CD8-positive, alpha-beta memory T cell (primary cell): ENCODE measurements at regions not wholly inside any gene's neighbourhood (a gene's known extent, or its start where the extent isn't known, plus 50 kb on each side); places are given as distances from the start of the nearest gene placed in this dataset.

Experiments used
- CTCF ChIA-PET: fragments of 350-600 bp; sonication (Branson Sonifier 250); formaldehyde crosslinking; loops from one replicate; lab custom pipeline; 2021; ENCODE audit warnings: antibody characterized with exemption; lab: Charles Lee
- POLR2A ChIA-PET: fragments of 350-600 bp; sonication (Branson Sonifier 250); formaldehyde crosslinking; loops from one replicate; lab custom pipeline; 2021; ENCODE audit warnings: antibody characterized with exemption; lab: Charles Lee
- DNase-seq, 5 donors: peaks; one replicate each; pipeline versions ENCODE4 v3.0.0 to v3.0.0-alpha.2; 2020 to 2022; ENCODE audit warnings: mixed read lengths in 1 of 5
- H3K27ac ChIP-seq: one replicate; pipeline ENCODE4 v1.7.0; 2013; ENCODE audit warnings: low read depth, mild to moderate bottlenecking, low read length, moderate library complexity
- H3K27me3 ChIP-seq: 2 replicates; pipeline ENCODE4 v1.7.0; 2013; ENCODE audit warnings: low read length, mild to moderate bottlenecking; ENCODE audit not compliant: insufficient read depth, poor library complexity, severe bottlenecking
- H3K36me3 ChIP-seq: 2 replicates; pipeline ENCODE4 v1.7.0; 2013; ENCODE audit warnings: mild to moderate bottlenecking, low read length, moderate library complexity; ENCODE audit not compliant: insufficient read depth
- H3K4me1 ChIP-seq: 2 replicates; pipeline ENCODE4 v1.7.0; 2013; ENCODE audit warnings: mild to moderate bottlenecking, low read length, moderate library complexity; ENCODE audit not compliant: insufficient read depth
- H3K4me3 ChIP-seq: 2 replicates; pipeline ENCODE4 v1.7.0; 2013; ENCODE audit warnings: mild to moderate bottlenecking, low read length
- H3K9me3 ChIP-seq: 2 replicates; pipeline ENCODE4 v1.7.0; 2013; ENCODE audit warnings: mild to moderate bottlenecking, low read length
- H3K27ac Mint-ChIP-seq, 8 donors: one replicate each; pipeline ENCODE4 v1.8.0; 2020 to 2021; ENCODE audit warnings: mixed read lengths in 8 of 8, mild to moderate bottlenecking in 6 of 8, inconsistent platforms in 3 of 8, moderate library complexity in 3 of 8
- H3K27me3 Mint-ChIP-seq, 2 donors: one replicate each; pipeline ENCODE4 v1.8.0; 2020 to 2021; ENCODE audit warnings: mixed read lengths in 2 of 2, mild to moderate bottlenecking in 1 of 2, moderate library complexity in 1 of 2
- H3K36me3 Mint-ChIP-seq, 3 donors: one replicate each; pipeline ENCODE4 v1.8.0; 2020 to 2021; ENCODE audit warnings: mixed read lengths in 3 of 3, inconsistent platforms in 1 of 3, mild to moderate bottlenecking in 1 of 3
- H3K4me1 Mint-ChIP-seq, 3 donors: one replicate each; pipeline ENCODE4 v1.8.0; 2020 to 2021; ENCODE audit warnings: mixed read lengths in 3 of 3, inconsistent platforms in 1 of 3, mild to moderate bottlenecking in 1 of 3
- H3K4me3 Mint-ChIP-seq, 7 donors: one replicate each; pipeline ENCODE4 v1.8.0; 2020 to 2021; ENCODE audit warnings: mixed read lengths in 7 of 7, mild to moderate bottlenecking in 6 of 7, moderate library complexity in 4 of 7, inconsistent platforms in 2 of 7
- H3K9me3 Mint-ChIP-seq, 5 donors: one replicate each; pipeline ENCODE4 v1.8.0; 2020 to 2022; ENCODE audit warnings: mixed read lengths in 5 of 5, mild to moderate bottlenecking in 3 of 5, moderate library complexity in 2 of 5, inconsistent platforms in 1 of 5

DNA sequence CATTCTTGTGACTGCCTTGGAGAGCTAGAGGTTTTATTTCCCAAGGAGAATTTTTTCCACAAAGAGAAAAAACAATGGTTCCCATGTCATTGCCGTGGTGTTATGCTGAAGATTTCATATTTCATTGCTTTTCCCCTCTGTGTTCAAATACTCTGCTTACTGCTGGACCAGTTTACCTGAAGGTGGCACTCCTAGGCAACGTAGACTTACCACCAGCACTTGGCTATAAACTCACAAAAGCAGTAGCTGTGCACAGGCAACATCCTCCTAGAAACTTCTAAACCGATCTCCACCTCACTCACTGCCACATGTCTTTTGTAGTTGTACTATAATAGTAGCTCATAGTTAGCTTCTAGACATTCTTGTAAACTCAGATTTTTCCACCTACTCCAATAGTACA lies 1319.7 kb upstream of the CRIM1 start:
- Mint-ChIP-seq H3K27ac (no peak overlapping the region), H3K9me3 (peaks cover 0 to 15% (median 12%) of the 10 kb centered on the region in 5 donors), H3K27me3 (no peaks in the 10 kb centered on the region), H3K4me1 (no peaks in the 10 kb centered on the region), H3K4me3 (no peak overlapping the region), H3K36me3 (no peaks in the 10 kb centered on the region)
- Histone ChIP-seq H3K9me3 (no peaks in the 10 kb centered on the region), H3K4me3 (no peak overlapping the region), H3K36me3 (no peaks in the 10 kb centered on the region), H3K27me3 (no peaks in the 10 kb centered on the region), H3K27ac (no peak overlapping the region), H3K4me1 (no peaks in the 10 kb centered on the region)
- POLR2A ChIA-PET, result no interaction called here
- CTCF ChIA-PET, result no interaction called here
- no peak for DNase-seq

GRCh38 chr2:35033748-35034147 lies 1321.8 kb upstream of the CRIM1 start:
- Mint-ChIP-seq H3K27me3 (no peaks in the 10 kb centered on the region), H3K27ac (no peak overlapping the region)
- CTCF ChIA-PET, result no interaction called here

GRCh38 chr2:35023545-35023944 lies 1332.0 kb upstream of the CRIM1 start:
- peaks cover 0 to 18% (median 8%) of the 10 kb centered on the region in 5 donors for H3K9me3 Mint-ChIP-seq
- no peaks in the 10 kb centered on the region for H3K36me3 Mint-ChIP-seq
- H3K36me3 ChIP-seq, result no peaks in the 10 kb centered on the region
- no peaks in the 10 kb centered on the region for H3K27me3 Mint-ChIP-seq
- H3K27ac ChIP-seq, result no peak overlapping the region
- no peak overlapping the region for H3K27ac Mint-ChIP-seq
- H3K4me3 Mint-ChIP-seq, result no peak overlapping the region
- DNase-seq, result no peak
- CTCF ChIA-PET, result no interaction called here
- H3K9me3 ChIP-seq, result no peaks in the 10 kb centered on the region
- POLR2A ChIA-PET, result no interaction called here
- no peaks in the 10 kb centered on the region for H3K27me3 ChIP-seq
- no peaks in the 10 kb centered on the region for H3K4me1 ChIP-seq
- no peaks in the 10 kb centered on the region for H3K4me1 Mint-ChIP-seq
- H3K4me3 ChIP-seq, result no peak overlapping the region

More at GRCh38 chr2:35033748-35034147, 1321.8 kb upstream of the CRIM1 start:
- H3K36me3 ChIP-seq, result no peaks in the 10 kb centered on the region
- H3K4me1 Mint-ChIP-seq, result no peaks in the 10 kb centered on the region
- H3K27ac ChIP-seq, result no peak overlapping the region
- no peaks in the 10 kb centered on the region for H3K36me3 Mint-ChIP-seq
- no peak overlapping the region for H3K4me3 Mint-ChIP-seq
- H3K9me3 ChIP-seq, result no peaks in the 10 kb centered on the region
- POLR2A ChIA-PET, result no interaction called here
- no peak overlapping the region for H3K4me3 ChIP-seq
- H3K4me1 ChIP-seq, result no peaks in the 10 kb centered on the region
- H3K9me3 Mint-ChIP-seq, result peaks cover 0 to 15% (median 6%) of the 10 kb centered on the region in 5 donors
- no peaks in the 10 kb centered on the region for H3K27me3 ChIP-seq
- DNase-seq, result no peak

DNA sequence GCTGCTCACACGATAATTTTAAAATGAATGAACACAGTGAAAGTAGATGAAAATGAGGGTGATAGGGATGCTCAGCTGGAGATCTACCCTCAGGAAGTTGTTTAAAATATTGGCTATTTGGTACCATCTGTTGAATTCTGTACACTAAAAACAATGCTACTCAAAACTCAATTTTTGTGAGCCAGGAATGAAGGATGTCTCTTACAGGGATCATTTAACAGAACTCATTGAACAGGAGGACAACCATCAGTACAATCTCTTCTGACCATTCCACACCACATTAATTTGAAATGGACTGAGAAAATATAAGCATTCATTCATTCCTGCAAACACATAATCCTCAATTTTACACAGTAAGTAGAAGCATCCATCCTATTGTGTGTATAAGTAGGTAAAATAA lies 1355.1 kb upstream of the CRIM1 start:
- H3K4me3 ChIP-seq, result no peak overlapping the region
- H3K4me1 ChIP-seq, result no peaks in the 10 kb centered on the region
- no peak overlapping the region for H3K27ac ChIP-seq
- no peaks in the 10 kb centered on the region for H3K9me3 ChIP-seq
- H3K36me3 Mint-ChIP-seq, result no peaks in the 10 kb centered on the region
- no peaks in the 10 kb centered on the region for H3K27me3 Mint-ChIP-seq
- CTCF ChIA-PET, result no interaction called here
- no peak overlapping the region for H3K27ac Mint-ChIP-seq
- H3K4me3 Mint-ChIP-seq, result no peak overlapping the region
- peaks cover 2 to 24% (median 7%) of the 10 kb centered on the region in 5 donors for H3K9me3 Mint-ChIP-seq
- no peak for DNase-seq
- no peaks in the 10 kb centered on the region for H3K36me3 ChIP-seq
- H3K4me1 Mint-ChIP-seq, result no peaks in the 10 kb centered on the region
- no peaks in the 10 kb centered on the region for H3K27me3 ChIP-seq
- POLR2A ChIA-PET, result no interaction called here

- no peaks in the 10 kb centered on the region for H3K36me3 ChIP-seq
- Mint-ChIP-seq H3K9me3 (peaks cover under 1 to 25% (median 2%) of the 10 kb centered on the region in 5 donors), H3K4me1 (no peaks in the 10 kb centered on the region), H3K27ac (no peak overlapping the region), H3K27me3 (no peaks in the 10 kb centered on the region), H3K36me3 (no peaks in the 10 kb centered on the region), H3K4me3 (no peak overlapping the region)
- no peak overlapping the region for H3K27ac ChIP-seq
- H3K4me1 ChIP-seq, result no peaks in the 10 kb centered on the region
- H3K9me3 ChIP-seq, result no peaks in the 10 kb centered on the region
- H3K4me3 ChIP-seq, result no peak overlapping the region
- no peak for DNase-seq
- no peaks in the 10 kb centered on the region for H3K27me3 ChIP-seq
- CTCF ChIA-PET, result no interaction called here
- POLR2A ChIA-PET, result no interaction called here
Observed at GRCh38 chr2:34998741-34999140, 1356.8 kb upstream of the CRIM1 start.

GRCh38 chr2:34997779-34998178 lies 1357.8 kb upstream of the CRIM1 start:
- CTCF ChIA-PET, result no interaction called here
- no peak for DNase-seq
- Mint-ChIP-seq H3K27ac (peak overlapping the region in 1 of 8 donors; percentile 65), H3K27me3 (no peaks in the 10 kb centered on the region), H3K9me3 (peaks cover 0 to 25% (median 0%) of the 10 kb centered on the region in 5 donors), H3K4me3 (no peak overlapping the region), H3K36me3 (no peaks in the 10 kb centered on the region), H3K4me1 (no peaks in the 10 kb centered on the region)
- H3K27ac ChIP-seq, result no peak overlapping the region
- POLR2A ChIA-PET, result no interaction called here
- H3K9me3 ChIP-seq, result no peaks in the 10 kb centered on the region
- H3K4me3 ChIP-seq, result no peak overlapping the region
- no peaks in the 10 kb centered on the region for H3K4me1 ChIP-seq
- no peaks in the 10 kb centered on the region for H3K27me3 ChIP-seq
- H3K36me3 ChIP-seq, result no peaks in the 10 kb centered on the region

DNA sequence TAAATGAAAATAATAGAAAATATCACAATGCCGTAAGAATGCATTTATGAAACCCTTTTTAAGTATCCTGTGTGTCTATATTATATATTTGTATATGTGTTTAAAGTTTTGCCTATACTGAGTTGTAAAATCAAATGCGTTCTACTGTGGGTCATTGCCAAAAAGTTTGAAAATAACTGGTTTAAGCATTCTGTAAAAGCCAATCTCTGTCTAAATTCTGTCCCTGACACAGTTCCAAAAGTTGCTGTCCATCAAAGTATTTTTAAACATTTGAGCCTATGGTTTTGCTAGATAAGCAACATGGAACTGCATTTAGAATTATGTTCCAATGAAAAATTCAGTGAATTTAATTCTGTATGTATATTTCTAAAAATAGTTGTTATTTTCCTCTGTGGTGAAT lies 1360.4 kb upstream of the CRIM1 start:
- Mint-ChIP-seq H3K27ac (no peak overlapping the region), H3K4me1 (no peaks in the 10 kb centered on the region), H3K36me3 (no peaks in the 10 kb centered on the region), H3K9me3 (peaks cover 0 to 20% (median 6%) of the 10 kb centered on the region in 5 donors), H3K4me3 (no peak overlapping the region), H3K27me3 (no peaks in the 10 kb centered on the region)
- H3K9me3 ChIP-seq, result no peaks in the 10 kb centered on the region
- H3K36me3 ChIP-seq, result no peaks in the 10 kb centered on the region
- no peaks in the 10 kb centered on the region for H3K4me1 ChIP-seq
- no peak for DNase-seq
- ChIA-PET CTCF (no interaction called here), POLR2A (no interaction called here)
- H3K4me3 ChIP-seq, result no peak overlapping the region
- no peaks in the 10 kb centered on the region for H3K27me3 ChIP-seq
- H3K27ac ChIP-seq, result no peak overlapping the region

GRCh38 chr2:34991508-34992274 lies 1363.9 kb upstream of the CRIM1 start:
- no peaks in the 10 kb centered on the region for H3K9me3 ChIP-seq
- no peak overlapping the region for H3K4me3 ChIP-seq
- no peak overlapping the region for H3K4me3 Mint-ChIP-seq
- no peaks in the 10 kb centered on the region for H3K4me1 Mint-ChIP-seq
- H3K27me3 Mint-ChIP-seq, result no peaks in the 10 kb centered on the region
- no peak overlapping the region for H3K27ac Mint-ChIP-seq
- no peaks in the 10 kb centered on the region for H3K27me3 ChIP-seq
- no peaks in the 10 kb centered on the region for H3K4me1 ChIP-seq
- ChIA-PET CTCF (no interaction called here), POLR2A (no interaction called here)
- no peak overlapping the region for H3K27ac ChIP-seq
- H3K36me3 ChIP-seq, result no peaks in the 10 kb centered on the region
- H3K36me3 Mint-ChIP-seq, result no peaks in the 10 kb centered on the region
- DNase-seq, result no peak
- peaks cover 0 to 13% (median 6%) of the 10 kb centered on the region in 5 donors for H3K9me3 Mint-ChIP-seq
